Immature natural killer cell (primary cell): ENCODE measurements at regions not wholly inside any gene's neighbourhood (a gene's known extent, or its start where the extent isn't known, plus 50 kb on each side); places are given as distances from the start of the nearest gene placed in this dataset.
"Not testable (repeated sequence)": the region's sequence is repeated elsewhere in the genome, so short reads cannot be mapped to it uniquely, and the experiment has no call there.

Experiments
- DNase-seq, 3 donors: peaks; one replicate each; pipeline ENCODE4 v3.0.0; 2022; ENCODE audit warnings: mixed read lengths in 1 of 3
- H3K27ac Mint-ChIP-seq, 6 donors: one replicate each; pipeline ENCODE4 v1.8.0; 2020; ENCODE audit warnings: mixed read lengths in 6 of 6, mild to moderate bottlenecking in 5 of 6, inconsistent platforms in 4 of 6, moderate library complexity in 3 of 6
- H3K27me3 Mint-ChIP-seq, 3 donors: one replicate each; pipeline ENCODE4 v1.8.0; 2020 to 2021; ENCODE audit warnings: low read depth in 3 of 3, mild to moderate bottlenecking in 3 of 3, mixed read lengths in 3 of 3, moderate library complexity in 3 of 3, inconsistent platforms in 1 of 3
- H3K36me3 Mint-ChIP-seq, 3 donors: one replicate each; pipeline ENCODE4 v1.8.0; 2020; ENCODE audit warnings: mixed read lengths in 3 of 3, inconsistent platforms in 2 of 3, mild to moderate bottlenecking in 2 of 3
- H3K4me1 Mint-ChIP-seq, 2 donors: one replicate each; pipeline ENCODE4 v1.8.0; 2020; ENCODE audit warnings: inconsistent platforms in 2 of 2, mild to moderate bottlenecking in 2 of 2, mixed read lengths in 2 of 2, moderate library complexity in 1 of 2
- H3K4me3 Mint-ChIP-seq, 5 donors: one replicate each; pipeline ENCODE4 v1.8.0; 2020; ENCODE audit warnings: mild to moderate bottlenecking in 5 of 5, mixed read lengths in 5 of 5, inconsistent platforms in 3 of 5, moderate library complexity in 3 of 5
- H3K9me3 Mint-ChIP-seq, 6 donors: one replicate each; pipeline ENCODE4 v1.8.0; 2020; ENCODE audit warnings: mild to moderate bottlenecking in 6 of 6, mixed read lengths in 6 of 6, inconsistent platforms in 4 of 6, moderate library complexity in 3 of 6

DNA sequence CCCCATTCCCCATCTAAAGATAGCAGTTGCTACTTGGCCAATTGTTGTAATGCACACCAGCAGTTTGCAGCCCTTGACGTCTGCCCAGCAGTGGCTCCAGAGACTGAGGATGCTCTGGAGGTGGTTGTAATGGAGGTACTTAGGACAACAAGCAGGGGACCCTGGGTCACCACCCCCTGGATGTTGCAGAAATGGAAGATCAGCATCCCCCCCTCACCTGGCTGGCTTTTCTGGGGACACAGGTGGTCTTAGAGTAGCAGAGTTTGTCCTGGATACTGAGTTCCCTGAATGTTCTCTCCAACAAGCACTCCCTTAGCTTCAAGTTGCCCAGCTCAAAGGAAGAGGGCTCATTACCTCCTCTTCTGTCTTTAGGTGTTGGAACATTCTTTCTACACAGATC lies 250.5 kb downstream of the AACS start:
- no peak overlapping the region for H3K4me3 Mint-ChIP-seq

DNA sequence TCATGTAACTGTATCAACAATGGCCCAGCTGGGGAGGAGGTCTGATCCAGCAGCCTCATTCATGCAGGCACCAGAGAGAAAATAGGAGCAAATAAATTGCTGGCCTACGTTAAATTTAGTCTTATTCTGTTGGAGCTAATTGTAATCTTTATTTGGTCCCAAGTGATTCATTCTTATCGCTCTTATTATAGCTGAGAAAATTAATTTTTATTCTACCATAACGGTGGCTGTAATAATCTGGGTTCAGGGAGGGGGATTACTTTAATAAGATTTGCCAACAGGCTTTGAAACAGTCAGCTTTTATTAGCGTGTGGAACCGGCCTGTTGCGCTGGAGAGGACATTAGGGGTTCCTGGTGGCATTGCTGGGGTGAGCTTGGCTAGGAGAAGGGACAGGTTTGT lies 254.9 kb downstream of the AACS start:
- H3K4me3 Mint-ChIP-seq, result no peak overlapping the region
- no peak overlapping the region for H3K27ac Mint-ChIP-seq
- no peak for DNase-seq
- H3K4me1 Mint-ChIP-seq, result no peaks in the 10 kb centered on the region
- no peaks in the 10 kb centered on the region for H3K36me3 Mint-ChIP-seq
- H3K27me3 Mint-ChIP-seq, result peaks cover 0 to 4% (median 4%) of the 10 kb centered on the region in 3 donors
- no peaks in the 10 kb centered on the region for H3K9me3 Mint-ChIP-seq

More for the DNA sequence above, 250.5 kb downstream of the AACS start:
- Mint-ChIP-seq H3K4me1 (no peaks in the 10 kb centered on the region), H3K27ac (no peak overlapping the region), H3K9me3 (no peaks in the 10 kb centered on the region), H3K27me3 (peaks cover 1 to 5% (median 4%) of the 10 kb centered on the region in 3 donors), H3K36me3 (no peaks in the 10 kb centered on the region)
- DNase-seq, result no peak

DNA sequence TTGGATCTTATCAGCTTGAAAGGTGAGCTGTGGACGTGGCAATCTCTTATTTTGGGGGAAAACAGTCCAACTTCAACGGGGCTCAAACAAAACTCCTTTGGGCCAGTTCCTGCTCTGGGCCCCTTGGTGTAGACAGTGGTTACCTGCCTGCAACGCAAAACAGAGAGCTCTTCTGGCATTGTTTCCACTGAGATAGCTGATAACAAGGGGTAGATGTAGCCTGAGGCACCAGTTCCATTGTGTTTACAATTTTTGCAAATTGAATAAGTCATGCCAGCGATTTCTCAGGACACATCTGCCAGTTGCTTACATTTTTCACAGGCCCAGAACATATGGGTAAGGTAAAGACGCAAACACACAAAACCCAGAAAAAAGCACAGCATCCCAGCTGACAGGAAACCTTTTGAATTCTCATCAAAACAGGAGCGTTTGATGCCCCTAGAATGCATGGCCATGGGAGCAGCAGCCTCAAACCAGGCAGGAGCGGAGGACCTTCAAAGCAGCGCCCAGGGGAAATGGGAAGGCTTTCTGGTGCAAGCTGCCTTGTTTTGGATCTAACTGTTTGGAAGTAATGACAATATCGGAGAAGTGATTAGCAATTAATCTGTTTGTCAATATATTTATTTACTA lies 259.7 kb downstream of the AACS start:
- Mint-ChIP-seq H3K27me3 (peaks cover 3 to 4% (median 4%) of the 10 kb centered on the region in 3 donors), H3K4me1 (no peaks in the 10 kb centered on the region), H3K36me3 (no peaks in the 10 kb centered on the region), H3K9me3 (no peaks in the 10 kb centered on the region), H3K27ac (no peak overlapping the region), H3K4me3 (no peak overlapping the region)
- no peak for DNase-seq

DNA sequence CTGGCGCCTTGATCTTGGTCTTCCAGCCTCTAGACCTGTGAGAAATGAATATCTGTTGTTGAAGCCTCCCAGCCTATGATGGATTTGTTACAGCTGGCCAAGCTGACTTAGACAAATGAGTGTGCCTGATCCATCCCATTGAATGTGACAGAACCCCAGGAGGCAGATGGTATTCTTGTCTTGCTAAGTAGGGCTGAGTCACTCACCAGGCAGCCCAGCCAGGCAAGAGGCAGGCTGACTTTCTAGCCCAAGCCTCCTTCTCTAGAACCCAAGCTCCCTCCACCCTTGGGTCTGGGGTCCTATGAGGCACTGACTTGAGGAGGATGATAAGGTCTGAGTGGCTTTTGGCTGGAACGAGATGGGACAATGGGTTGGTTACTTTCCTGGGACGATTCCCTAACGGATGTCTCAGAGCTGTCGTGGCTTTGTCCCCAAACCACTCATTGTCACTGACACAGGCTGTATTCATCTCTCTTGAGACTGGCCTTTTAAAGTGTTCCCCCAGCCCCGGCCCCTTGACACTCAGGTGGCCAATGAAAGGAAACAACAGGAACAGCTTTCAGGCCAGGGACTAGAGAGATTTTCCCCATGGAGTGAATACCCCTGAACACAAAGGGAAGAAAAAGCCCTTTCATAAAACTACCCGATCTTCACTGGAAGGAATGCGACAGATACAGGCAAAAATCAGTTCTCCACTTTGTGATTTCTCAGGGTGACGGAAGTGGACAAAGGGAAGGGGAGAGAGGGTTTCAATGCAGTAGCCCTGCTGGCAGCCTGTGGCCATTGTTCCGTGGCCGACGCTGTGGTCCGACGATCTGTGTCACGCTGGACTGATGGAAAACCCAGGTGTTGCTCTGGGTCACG lies 264.2 kb downstream of the AACS start:
- H3K4me3 Mint-ChIP-seq, result no peak overlapping the region
- H3K9me3 Mint-ChIP-seq, result no peaks in the 10 kb centered on the region
- H3K27me3 Mint-ChIP-seq, result peaks cover 4 to 12% (median 6%) of the 10 kb centered on the region in 3 donors
- no peak overlapping the region for H3K27ac Mint-ChIP-seq
- H3K36me3 Mint-ChIP-seq, result no peaks in the 10 kb centered on the region
- DNase-seq, result no peak
- H3K4me1 Mint-ChIP-seq, result no peaks in the 10 kb centered on the region

DNA sequence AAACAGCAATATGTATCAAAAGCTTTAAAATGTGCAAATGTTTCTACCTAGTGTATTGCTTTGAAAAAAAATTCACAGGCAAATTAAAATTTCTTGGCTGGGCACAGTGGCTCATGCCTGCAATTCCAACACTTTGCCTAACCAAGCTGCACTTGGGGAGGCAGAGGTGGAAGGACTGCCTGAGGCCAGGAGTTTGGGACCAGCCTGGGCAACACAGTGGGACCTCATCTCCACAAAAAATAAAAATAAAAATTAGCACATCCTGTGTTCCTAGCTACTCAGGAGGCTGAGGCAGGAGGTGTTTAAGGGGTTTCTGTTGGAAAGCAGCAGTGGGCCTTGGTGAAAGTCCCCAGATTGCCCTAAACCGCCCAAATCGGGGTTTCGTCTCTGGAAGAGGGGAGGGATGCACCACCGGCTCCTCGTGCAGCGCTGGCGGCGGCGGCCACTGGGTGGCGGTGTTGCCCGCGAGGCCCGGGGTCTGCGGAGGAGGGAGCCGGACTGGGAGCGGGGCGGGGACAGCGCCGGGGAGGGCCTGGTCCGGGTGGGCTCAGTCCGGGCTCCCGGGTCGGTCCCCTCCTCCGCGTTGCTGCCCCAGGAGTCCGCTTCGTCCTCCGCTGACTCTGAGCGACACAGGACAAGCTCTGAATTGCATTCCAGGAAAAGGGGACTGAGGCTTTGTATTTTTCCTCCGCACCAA lies 265.6 kb downstream of the AACS start:
- H3K36me3 Mint-ChIP-seq, result no peaks in the 10 kb centered on the region
- no peak overlapping the region for H3K27ac Mint-ChIP-seq
- peaks cover 4 to 12% (median 9%) of the 10 kb centered on the region in 3 donors for H3K27me3 Mint-ChIP-seq
- H3K4me3 Mint-ChIP-seq, result no peak overlapping the region
- peak; percentile 2 to 14 (median 3) for DNase-seq
- H3K4me1 Mint-ChIP-seq, result no peaks in the 10 kb centered on the region
- H3K9me3 Mint-ChIP-seq, result no peaks in the 10 kb centered on the region

DNA sequence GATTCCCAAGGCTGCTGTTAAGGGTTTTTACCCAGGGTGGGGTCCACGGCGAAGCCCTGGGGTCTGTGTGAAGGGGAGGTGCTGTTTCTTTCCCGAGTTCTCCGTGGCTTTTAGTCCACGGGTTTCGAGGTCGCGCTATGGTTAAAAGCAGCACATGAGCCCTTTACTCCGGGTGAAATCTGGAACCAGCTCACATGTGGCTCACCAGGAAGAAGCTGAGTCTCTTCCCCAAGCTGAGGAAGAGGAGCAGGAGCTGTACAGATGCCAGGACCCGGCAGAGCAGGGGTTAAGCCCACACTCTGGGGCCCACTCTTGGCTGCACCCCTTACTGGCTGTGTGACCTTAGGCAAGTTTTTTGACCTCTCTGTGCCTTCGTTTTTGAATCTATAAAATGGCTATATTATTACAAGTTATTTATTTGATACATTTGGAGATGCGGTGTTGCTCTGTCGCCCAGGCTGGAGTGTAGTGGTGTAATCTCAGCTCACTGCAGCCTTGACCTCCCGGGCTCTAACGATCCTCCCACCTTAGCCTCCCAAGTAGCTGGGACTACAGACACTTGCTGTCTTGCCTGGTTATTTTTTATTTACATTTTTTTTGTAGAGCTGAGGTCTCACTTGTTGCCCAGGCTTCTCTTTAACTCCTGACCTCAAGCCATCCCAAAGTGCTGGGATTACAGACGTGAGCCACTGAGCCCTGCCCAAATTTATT lies 266.3 kb downstream of the AACS start:
- peaks cover 4 to 14% (median 9%) of the 10 kb centered on the region in 3 donors for H3K27me3 Mint-ChIP-seq
- no peaks in the 10 kb centered on the region for H3K9me3 Mint-ChIP-seq
- H3K4me3 Mint-ChIP-seq, result no peak overlapping the region
- H3K27ac Mint-ChIP-seq, result no peak overlapping the region
- H3K36me3 Mint-ChIP-seq, result no peaks in the 10 kb centered on the region
- no peaks in the 10 kb centered on the region for H3K4me1 Mint-ChIP-seq
- no peak for DNase-seq

DNA sequence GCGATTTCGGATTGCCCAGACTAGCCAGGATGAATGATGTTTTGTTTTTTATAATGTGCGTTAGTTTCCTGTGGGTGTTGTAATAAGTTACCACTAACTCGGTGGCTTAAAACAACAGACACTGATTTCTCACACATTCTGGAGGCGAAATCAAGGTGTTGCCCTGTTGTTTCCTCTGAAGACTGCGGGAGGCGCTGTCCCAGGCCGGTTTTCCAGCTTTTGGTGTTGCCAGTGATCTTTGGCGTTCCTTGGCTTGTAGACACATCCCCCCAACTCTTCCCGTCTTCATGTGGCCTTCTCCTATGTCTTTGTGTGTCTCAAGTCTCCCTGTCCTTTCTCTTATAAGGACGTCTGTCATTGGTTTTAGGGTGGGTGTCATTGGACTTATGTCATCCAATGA lies 267.7 kb downstream of the AACS start:
- no peaks in the 10 kb centered on the region for H3K36me3 Mint-ChIP-seq
- no peaks in the 10 kb centered on the region for H3K9me3 Mint-ChIP-seq
- H3K27me3 Mint-ChIP-seq, result peaks cover 4 to 11% (median 6%) of the 10 kb centered on the region in 3 donors
- no peak overlapping the region for H3K4me3 Mint-ChIP-seq
- no peaks in the 10 kb centered on the region for H3K4me1 Mint-ChIP-seq
- no peak overlapping the region for H3K27ac Mint-ChIP-seq
- DNase-seq, result no peak

DNA sequence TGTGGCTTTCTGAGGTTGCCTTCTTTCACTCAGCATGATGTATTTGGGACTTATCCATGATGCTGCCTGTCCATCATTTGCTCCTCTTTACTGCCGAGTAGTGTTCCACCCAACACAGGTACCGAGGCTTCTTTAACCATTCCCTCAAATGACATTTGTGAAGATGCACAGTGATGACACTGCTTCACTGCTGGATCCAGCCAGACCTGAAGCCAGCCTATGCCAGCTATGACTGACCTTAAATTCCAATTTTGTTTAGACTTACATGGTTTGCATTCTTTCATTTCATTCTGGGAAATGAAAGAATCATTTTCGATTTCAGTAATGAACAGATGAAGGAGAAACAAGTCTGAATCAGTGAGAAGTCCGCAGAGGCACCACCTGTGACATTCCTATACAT lies 271.0 kb downstream of the AACS start:
- H3K4me3 Mint-ChIP-seq, result no peak overlapping the region
- DNase-seq, result no peak
- H3K27me3 Mint-ChIP-seq, result peaks cover 0 to 11% (median 3%) of the 10 kb centered on the region in 3 donors
- H3K36me3 Mint-ChIP-seq, result no peaks in the 10 kb centered on the region
- H3K9me3 Mint-ChIP-seq, result no peaks in the 10 kb centered on the region
- no peak overlapping the region for H3K27ac Mint-ChIP-seq
- no peaks in the 10 kb centered on the region for H3K4me1 Mint-ChIP-seq

DNA sequence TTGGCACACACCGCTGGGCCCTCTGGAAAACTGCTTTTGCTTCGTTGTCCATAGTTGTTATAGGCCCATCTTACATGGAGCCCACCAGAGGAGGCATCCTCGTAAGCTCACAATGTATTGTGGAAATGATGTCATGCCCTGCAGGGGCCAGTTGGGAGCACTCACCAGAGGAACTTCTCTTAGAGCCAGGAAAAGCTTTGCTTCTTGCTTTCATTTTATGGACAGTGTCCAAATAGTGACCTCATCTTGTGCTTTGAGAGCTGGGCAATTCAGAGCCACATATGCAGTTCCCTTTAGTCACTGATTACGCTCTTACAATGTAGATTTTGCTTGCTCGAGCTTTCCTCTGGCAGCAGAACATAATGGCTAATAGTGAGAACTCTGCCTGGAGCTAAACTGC lies 275.6 kb downstream of the AACS start:
- Mint-ChIP-seq H3K4me3 (no peak overlapping the region), H3K4me1 (no peaks in the 10 kb centered on the region), H3K27ac (no peak overlapping the region), H3K9me3 (no peaks in the 10 kb centered on the region), H3K36me3 (no peaks in the 10 kb centered on the region), H3K27me3 (peaks cover 0 to 5% (median 4%) of the 10 kb centered on the region in 3 donors)
- no peak for DNase-seq

DNA sequence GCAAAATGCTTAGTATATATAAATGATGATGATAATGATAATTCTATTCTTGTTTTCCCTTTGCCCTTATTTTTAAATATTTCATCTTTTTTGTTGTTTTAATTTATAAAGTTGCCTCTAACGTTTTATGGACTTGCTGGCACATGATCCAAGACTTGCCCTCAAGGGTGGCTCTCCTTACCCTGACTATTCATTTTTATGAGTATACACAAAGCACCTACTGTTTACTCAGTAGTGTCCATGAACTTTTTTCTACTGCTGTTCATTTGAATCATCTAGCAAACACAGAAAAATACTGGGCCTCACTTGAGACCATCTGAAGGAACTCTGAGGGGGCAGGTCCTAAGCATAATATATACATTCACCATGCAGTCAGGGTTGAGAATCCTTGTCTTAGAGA lies 276.2 kb downstream of the AACS start:
- Mint-ChIP-seq H3K4me3 (no peak overlapping the region), H3K36me3 (no peaks in the 10 kb centered on the region), H3K4me1 (no peaks in the 10 kb centered on the region), H3K27ac (no peak overlapping the region), H3K27me3 (peaks cover 0 to 4% (median 2%) of the 10 kb centered on the region in 3 donors), H3K9me3 (no peaks in the 10 kb centered on the region)
- DNase-seq, result no peak

DNA sequence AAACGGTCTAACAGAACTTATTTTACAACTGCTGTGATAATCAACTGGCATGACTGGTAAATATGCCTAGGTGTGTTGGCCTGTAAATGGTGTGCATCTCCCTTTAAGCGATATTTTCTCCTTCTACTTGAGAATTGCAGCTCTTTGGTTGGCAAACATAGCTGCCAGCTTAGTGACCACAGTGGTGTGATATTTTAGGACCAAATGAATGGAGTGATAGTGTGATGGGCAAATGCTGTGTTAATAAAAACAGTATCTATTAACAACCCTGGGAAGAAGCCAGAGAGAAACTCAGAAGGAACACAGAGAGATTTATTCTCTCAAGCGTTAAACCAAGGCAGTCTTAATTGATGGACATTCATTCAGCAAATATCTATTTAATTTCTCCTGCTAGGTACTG lies 278.4 kb downstream of the AACS start:
- no peak for DNase-seq
- Mint-ChIP-seq H3K27me3 (peaks cover under 1 to 6% (median 4%) of the 10 kb centered on the region in 3 donors), H3K4me3 (no peak overlapping the region), H3K36me3 (no peaks in the 10 kb centered on the region), H3K4me1 (no peaks in the 10 kb centered on the region), H3K9me3 (no peaks in the 10 kb centered on the region), H3K27ac (no peak overlapping the region)

DNA sequence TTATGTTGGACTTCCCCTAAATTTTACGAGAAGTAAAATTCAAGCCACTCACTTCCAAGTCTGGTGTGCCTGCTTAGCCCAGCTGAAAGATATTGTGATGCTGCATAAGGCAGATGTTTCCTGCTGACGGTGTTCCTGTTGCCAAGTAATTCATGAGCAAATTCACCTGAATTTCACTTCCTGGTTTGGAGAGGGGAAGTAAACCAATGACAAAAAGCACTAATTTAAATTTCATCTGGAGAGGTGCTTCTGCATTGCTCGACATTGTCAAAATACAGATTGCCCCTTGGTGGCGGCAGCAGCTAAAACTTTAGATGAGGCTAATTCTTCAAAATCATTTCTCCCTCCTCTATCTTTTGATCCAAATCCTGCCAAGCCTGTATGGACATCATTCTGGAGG lies 281.1 kb downstream of the AACS start:
- Mint-ChIP-seq H3K9me3 (no peaks in the 10 kb centered on the region), H3K4me1 (no peaks in the 10 kb centered on the region), H3K36me3 (no peaks in the 10 kb centered on the region), H3K27ac (no peak overlapping the region), H3K27me3 (peaks cover 5 to 8% (median 6%) of the 10 kb centered on the region in 3 donors), H3K4me3 (no peak overlapping the region)
- DNase-seq, result no peak

DNA sequence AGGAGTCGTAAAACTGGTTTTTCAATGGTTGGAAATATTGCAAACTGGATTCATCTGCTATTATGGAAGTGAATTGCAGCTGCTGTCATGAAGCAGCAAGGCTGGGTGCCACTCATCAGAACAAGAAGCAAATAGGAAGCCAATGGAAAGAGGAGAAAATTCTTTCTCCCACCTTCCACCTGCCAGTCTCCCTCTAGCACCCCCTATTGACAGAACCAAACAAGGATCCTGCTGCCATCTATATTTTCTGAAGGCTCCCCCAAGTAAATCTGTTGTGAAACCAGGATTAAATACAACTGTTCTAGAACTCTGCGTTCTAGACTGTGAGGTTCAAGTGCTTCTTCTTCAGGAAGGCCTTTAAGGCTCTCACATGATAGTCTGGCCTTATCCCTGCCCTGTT lies 286.6 kb downstream of the AACS start:
- Mint-ChIP-seq H3K27me3 (peaks cover 4 to 9% (median 5%) of the 10 kb centered on the region in 3 donors), H3K4me3 (no peak overlapping the region), H3K36me3 (no peaks in the 10 kb centered on the region), H3K9me3 (no peaks in the 10 kb centered on the region), H3K27ac (no peak overlapping the region), H3K4me1 (no peaks in the 10 kb centered on the region)
- no peak for DNase-seq

DNA sequence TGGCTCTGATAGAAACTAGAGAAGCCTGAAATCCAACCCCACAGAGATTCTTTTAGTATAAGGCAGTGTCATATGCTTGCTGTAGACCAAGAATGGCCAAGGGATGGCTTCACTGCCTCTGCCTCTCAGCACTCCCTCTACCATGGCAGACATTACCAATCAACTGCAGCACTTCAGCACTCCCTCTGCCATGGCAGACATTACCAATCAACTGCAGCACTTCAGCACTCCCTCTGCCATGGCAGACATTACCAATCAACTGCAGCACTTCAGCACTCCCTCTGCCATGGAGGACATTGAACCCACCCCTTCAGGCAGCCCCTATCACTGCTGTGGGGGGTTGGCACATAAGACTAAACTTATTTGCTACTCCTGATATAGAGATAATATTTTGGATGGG lies 287.8 kb downstream of the AACS start:
- not testable (repeated sequence) for DNase-seq, H3K27me3 Mint-ChIP-seq, H3K4me3 Mint-ChIP-seq, H3K9me3 Mint-ChIP-seq, H3K27ac Mint-ChIP-seq, H3K36me3 Mint-ChIP-seq, H3K4me1 Mint-ChIP-seq
